ENCODE measurements at regions not wholly inside any gene's neighbourhood (a gene's known extent, or its start where the extent isn't known, plus 50 kb on each side); places are given as distances from the start of the nearest gene placed in this dataset.
A peak's percentile ranks its signal among the peaks of the same experiment; 100 is the strongest.

GRCh38 chr16:85466304-85466700 is 146.8 kb upstream of the GSE1 start:
- H3K4me3 ChIP-seq (ENCODE audit: low read depth, low read length) = no peak overlapping the region
- in situ Hi-C loops (cut with HindIII; ENCODE audit: low sequenced_read_pairs) = no loop called here
- no peak for TF ChIP-seq CTCF (IDR thresholded peaks at IDR 0.05; ENCODE audit: low read depth, low read length)
- no peak for DNase-seq (ENCODE audit: low read depth, low spot score)

GRCh38 chr16:85466989-85467388 is 146.1 kb upstream of the GSE1 start:
- no peak for TF ChIP-seq CTCF (IDR thresholded peaks at IDR 0.05; ENCODE audit: low read depth, low read length)
- in situ Hi-C loops (cut with HindIII; ENCODE audit: low sequenced_read_pairs) = no loop called here
- no peak overlapping the region for H3K4me3 ChIP-seq (ENCODE audit: low read depth, low read length)
- no peak for DNase-seq (ENCODE audit: low read depth, low spot score)

GRCh38 chr16:85469929-85470590 is 143.1 kb upstream of the GSE1 start:
- no peak overlapping the region for H3K4me3 ChIP-seq (ENCODE audit: low read depth, low read length)
- no peak for TF ChIP-seq CTCF (IDR thresholded peaks at IDR 0.05; ENCODE audit: low read depth, low read length)
- in situ Hi-C loops (cut with HindIII; ENCODE audit: low sequenced_read_pairs) = no loop called here
- no peak for DNase-seq (ENCODE audit: low read depth, low spot score)

- in situ Hi-C loops (cut with HindIII; ENCODE audit: low sequenced_read_pairs) = no loop called here
- no peak overlapping the region for H3K4me3 ChIP-seq (ENCODE audit: low read depth, low read length)
- TF ChIP-seq CTCF (IDR thresholded peaks at IDR 0.05; ENCODE audit: low read depth, low read length) = no peak
- DNase-seq (ENCODE audit: low read depth, low spot score) = no peak
These were observed 142.2 kb upstream of the GSE1 start for GRCh38 chr16:85470873-85471272.

GRCh38 chr16:85471469-85472431 is 141.4 kb upstream of the GSE1 start:
- DNase-seq (ENCODE audit: low read depth, low spot score) = no peak
- in situ Hi-C loops (cut with HindIII; ENCODE audit: low sequenced_read_pairs) = no loop called here
- TF ChIP-seq CTCF (IDR thresholded peaks at IDR 0.05; ENCODE audit: low read depth, low read length) = peak; percentile 4
- no peak overlapping the region for H3K4me3 ChIP-seq (ENCODE audit: low read depth, low read length)

GRCh38 chr16:85472514-85472913 is 140.6 kb upstream of the GSE1 start:
- no peak for DNase-seq (ENCODE audit: low read depth, low spot score)
- in situ Hi-C loops (cut with HindIII; ENCODE audit: low sequenced_read_pairs) = no loop called here
- no peak for TF ChIP-seq CTCF (IDR thresholded peaks at IDR 0.05; ENCODE audit: low read depth, low read length)
- H3K4me3 ChIP-seq (ENCODE audit: low read depth, low read length) = no peak overlapping the region

Data from astrocyte of the spinal cord (primary cell).